Type B pancreatic cell (in vitro differentiated cells): ENCODE measurements at regions not wholly inside any gene's neighbourhood (a gene's known extent, or its start where the extent isn't known, plus 50 kb on each side); places are given as distances from the start of the nearest gene placed in this dataset.
A peak's percentile ranks its signal among the peaks of the same experiment; 100 is the strongest.

ENCODE experiments used
- DNase-seq: peaks from one replicate; pipeline ENCODE4 v3.0.0; 2021; ENCODE audit warnings: mixed read lengths; ENCODE audit not compliant: unreplicated experiment; ENCODE audit errors: extremely low spot score
- H3K27ac Mint-ChIP-seq: 2 replicates; pipeline ENCODE4 v1.8.0; 2021; ENCODE audit warnings: mild to moderate bottlenecking, mixed read lengths
- H3K27me3 Mint-ChIP-seq: 2 replicates; pipeline ENCODE4 v1.8.0; 2021; ENCODE audit warnings: mixed read lengths
- H3K36me3 Mint-ChIP-seq: 2 replicates; pipeline ENCODE4 v1.8.0; 2021; ENCODE audit warnings: mixed read lengths
- H3K4me1 Mint-ChIP-seq: one replicate; pipeline ENCODE4 v1.8.0; 2021; ENCODE audit warnings: mixed read lengths; ENCODE audit not compliant: unreplicated experiment
- H3K4me3 Mint-ChIP-seq: 2 replicates; pipeline ENCODE4 v1.8.0; 2021; ENCODE audit warnings: mild to moderate bottlenecking, mixed read lengths
- H3K9me3 Mint-ChIP-seq: 2 replicates; pipeline ENCODE4 v1.8.0; 2021; ENCODE audit warnings: mixed read lengths
- TF ChIP-seq, protein P1 (sequence below): fragments of 200-600 bp; sonication (generic); conservative IDR thresholded peaks from 2 replicates; pipeline ENCODE4 v1.5.0; 2021; ENCODE audit warnings: antibody characterized with exemption, mild to moderate bottlenecking

DNA sequence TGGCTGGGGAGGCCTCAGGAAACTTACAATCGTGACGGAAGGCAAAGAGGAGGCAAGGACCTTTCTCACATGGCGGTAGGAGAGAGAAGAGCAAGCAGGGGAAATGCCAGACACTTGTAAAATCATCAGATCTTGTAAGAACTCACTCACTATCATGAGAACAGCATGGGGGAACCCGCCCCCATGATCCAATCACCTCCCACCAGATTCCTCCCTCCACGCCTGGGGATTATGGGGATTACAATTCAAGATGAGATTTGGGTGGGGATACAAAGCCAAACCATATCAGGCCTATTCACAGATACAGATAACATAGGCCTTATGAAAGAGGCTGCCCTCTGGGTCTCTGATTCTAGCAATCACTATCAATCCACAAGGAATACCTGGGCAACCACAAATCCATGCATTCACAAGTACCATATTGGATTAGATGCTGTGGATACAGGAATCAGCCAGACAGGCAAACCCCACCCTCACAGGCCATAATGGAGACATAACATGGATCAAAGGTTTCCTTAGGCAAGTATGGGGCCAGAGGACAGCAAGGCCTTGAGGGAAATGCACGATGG lies 284.9 kb downstream of the SOX9 start:
- no peak overlapping the region for H3K27ac Mint-ChIP-seq
- H3K4me3 Mint-ChIP-seq: peak overlapping the region; percentile 0
- peaks cover 36% of the 10 kb centered on the region for H3K36me3 Mint-ChIP-seq
- peaks cover 68% of the 10 kb centered on the region for H3K4me1 Mint-ChIP-seq
- TF ChIP-seq, protein P1, sequence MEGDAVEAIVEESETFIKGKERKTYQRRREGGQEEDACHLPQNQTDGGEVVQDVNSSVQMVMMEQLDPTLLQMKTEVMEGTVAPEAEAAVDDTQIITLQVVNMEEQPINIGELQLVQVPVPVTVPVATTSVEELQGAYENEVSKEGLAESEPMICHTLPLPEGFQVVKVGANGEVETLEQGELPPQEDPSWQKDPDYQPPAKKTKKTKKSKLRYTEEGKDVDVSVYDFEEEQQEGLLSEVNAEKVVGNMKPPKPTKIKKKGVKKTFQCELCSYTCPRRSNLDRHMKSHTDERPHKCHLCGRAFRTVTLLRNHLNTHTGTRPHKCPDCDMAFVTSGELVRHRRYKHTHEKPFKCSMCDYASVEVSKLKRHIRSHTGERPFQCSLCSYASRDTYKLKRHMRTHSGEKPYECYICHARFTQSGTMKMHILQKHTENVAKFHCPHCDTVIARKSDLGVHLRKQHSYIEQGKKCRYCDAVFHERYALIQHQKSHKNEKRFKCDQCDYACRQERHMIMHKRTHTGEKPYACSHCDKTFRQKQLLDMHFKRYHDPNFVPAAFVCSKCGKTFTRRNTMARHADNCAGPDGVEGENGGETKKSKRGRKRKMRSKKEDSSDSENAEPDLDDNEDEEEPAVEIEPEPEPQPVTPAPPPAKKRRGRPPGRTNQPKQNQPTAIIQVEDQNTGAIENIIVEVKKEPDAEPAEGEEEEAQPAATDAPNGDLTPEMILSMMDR: no peak
- DNase-seq: no peak
- no peaks in the 10 kb centered on the region for H3K9me3 Mint-ChIP-seq
- no peaks in the 10 kb centered on the region for H3K27me3 Mint-ChIP-seq

DNA sequence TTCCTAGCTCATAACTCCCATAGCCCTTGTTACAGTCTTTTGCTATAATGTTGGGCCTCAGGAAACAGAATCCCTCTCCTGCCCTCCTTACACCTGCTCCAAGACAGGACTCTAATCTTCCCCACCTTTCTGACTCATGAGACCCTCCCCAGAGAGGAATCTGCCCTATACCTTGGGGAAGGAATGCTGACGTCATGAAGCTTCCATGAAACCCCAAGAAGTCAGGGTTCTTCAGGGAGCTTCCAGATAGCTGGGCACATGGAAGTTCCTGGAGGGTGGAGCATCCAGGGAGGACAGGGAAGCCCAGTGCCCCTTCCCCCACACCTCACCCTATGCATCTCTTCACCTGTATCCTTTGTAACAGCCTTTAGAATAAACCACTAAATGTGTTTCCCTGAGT lies 285.7 kb downstream of the SOX9 start:
- no peaks in the 10 kb centered on the region for H3K27me3 Mint-ChIP-seq
- H3K36me3 Mint-ChIP-seq: peaks cover 35% of the 10 kb centered on the region
- no peak for DNase-seq
- H3K4me3 Mint-ChIP-seq: peak overlapping the region; percentile 46
- no peaks in the 10 kb centered on the region for H3K9me3 Mint-ChIP-seq
- H3K4me1 Mint-ChIP-seq: peaks cover 73% of the 10 kb centered on the region
- TF ChIP-seq, protein P1: no peak
- H3K27ac Mint-ChIP-seq: peak overlapping the region; percentile 83

DNA sequence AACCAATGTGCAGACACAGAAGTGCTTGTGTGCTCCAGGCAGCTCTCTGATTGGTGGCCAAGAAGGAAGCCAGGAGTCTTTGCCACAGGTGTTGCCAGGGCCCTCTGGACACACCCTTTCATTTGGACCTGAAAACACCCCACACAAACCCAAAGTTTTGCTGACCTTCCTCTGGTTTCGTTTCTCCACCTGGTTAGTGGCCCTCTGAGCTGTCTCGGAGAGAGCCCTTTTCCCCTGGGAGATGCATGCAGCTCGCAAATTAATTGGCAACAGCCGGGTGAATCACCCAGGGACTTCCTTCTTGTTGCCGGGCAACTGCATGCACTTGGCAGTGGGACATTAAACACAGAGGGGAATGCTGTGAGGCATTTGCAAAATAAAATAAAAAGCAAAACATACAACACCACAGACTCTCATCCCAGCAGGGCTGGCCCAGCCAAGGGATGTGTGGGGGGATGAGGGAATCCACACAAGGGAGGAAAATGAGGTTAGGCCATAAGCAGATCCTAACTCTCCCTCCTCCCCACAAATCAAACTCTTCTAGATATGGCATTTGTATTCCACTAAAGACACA lies 286.6 kb downstream of the SOX9 start:
- peaks cover 68% of the 10 kb centered on the region for H3K4me1 Mint-ChIP-seq
- peak overlapping the region; percentile 46 for H3K4me3 Mint-ChIP-seq
- TF ChIP-seq, protein P1: no peak
- peaks cover 30% of the 10 kb centered on the region for H3K36me3 Mint-ChIP-seq
- DNase-seq: no peak
- peak overlapping the region; percentile 83 for H3K27ac Mint-ChIP-seq
- H3K27me3 Mint-ChIP-seq: no peaks in the 10 kb centered on the region
- no peaks in the 10 kb centered on the region for H3K9me3 Mint-ChIP-seq

DNA sequence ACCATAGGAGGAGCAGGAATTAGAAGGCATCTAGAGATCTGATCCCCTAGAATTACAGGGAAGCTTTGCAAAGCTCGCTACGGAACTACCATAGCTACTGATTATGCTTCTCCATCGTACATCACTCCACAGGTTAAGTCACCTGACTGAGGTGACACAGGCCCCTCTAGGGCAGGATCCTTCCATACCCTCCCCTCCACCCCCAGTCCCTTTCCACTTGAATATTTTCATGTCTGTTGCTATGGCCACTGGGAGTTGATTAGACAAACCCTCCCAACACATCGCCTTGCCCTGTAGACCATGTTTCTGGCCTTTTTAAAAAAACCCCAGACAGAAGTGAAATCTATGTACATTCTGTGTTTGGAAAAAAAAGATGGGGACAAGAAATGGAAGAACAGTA lies 287.1 kb downstream of the SOX9 start:
- Mint-ChIP-seq H3K9me3 (peaks cover 4% of the 10 kb centered on the region), H3K4me3 (no peak overlapping the region), H3K36me3 (peaks cover 33% of the 10 kb centered on the region), H3K4me1 (peaks cover 71% of the 10 kb centered on the region), H3K27me3 (no peaks in the 10 kb centered on the region), H3K27ac (peak overlapping the region; percentile 83)
- no peak for DNase-seq
- TF ChIP-seq, protein P1: no peak

DNA sequence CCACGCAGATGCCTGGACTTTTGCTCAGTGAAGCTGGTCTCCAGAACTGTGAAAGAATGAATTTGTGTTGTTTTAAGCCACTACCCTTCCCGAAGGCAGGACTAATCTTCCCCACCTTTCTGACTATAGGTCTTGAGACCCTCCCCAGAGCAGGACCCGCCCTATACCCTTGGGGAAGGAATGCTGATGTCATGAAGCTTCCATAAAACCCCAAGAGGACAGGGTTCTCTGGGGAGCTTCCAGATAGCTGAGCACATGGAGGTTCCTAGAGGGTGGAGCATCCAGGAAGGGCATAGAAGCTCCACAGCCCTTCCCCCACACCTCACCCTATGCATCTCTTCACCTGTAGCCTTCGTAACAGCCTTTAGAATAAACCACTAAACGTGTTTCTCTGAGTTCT lies 287.8 kb downstream of the SOX9 start:
- Mint-ChIP-seq H3K4me3 (no peak overlapping the region), H3K9me3 (peaks cover 6% of the 10 kb centered on the region), H3K27ac (peak overlapping the region; percentile 83), H3K36me3 (peaks cover 32% of the 10 kb centered on the region), H3K27me3 (no peaks in the 10 kb centered on the region), H3K4me1 (peaks cover 70% of the 10 kb centered on the region)
- TF ChIP-seq, protein P1: no peak
- no peak for DNase-seq
